Ecto neural progenitor cell (in vitro differentiated cells): ENCODE measurements at regions not wholly inside any gene's neighbourhood (a gene's known extent, or its start where the extent isn't known, plus 50 kb on each side); places are given as distances from the start of the nearest gene placed in this dataset.
"Not testable (repeated sequence)": the region's sequence is repeated elsewhere in the genome, so short reads cannot be mapped to it uniquely, and the experiment has no call there.

ENCODE experiments used
- DNase-seq: peaks from one replicate; pipeline ENCODE4 v3.0.0-alpha.2; 2018; ENCODE audit warnings: low spot score

GRCh38 chr5:14054965-14055963 lies 87.9 kb upstream of the TRIO start:
- DNase-seq = no peak

- no peak for DNase-seq
Observed at GRCh38 chr5:14054111-14054854, 88.9 kb upstream of the TRIO start.

DNA sequence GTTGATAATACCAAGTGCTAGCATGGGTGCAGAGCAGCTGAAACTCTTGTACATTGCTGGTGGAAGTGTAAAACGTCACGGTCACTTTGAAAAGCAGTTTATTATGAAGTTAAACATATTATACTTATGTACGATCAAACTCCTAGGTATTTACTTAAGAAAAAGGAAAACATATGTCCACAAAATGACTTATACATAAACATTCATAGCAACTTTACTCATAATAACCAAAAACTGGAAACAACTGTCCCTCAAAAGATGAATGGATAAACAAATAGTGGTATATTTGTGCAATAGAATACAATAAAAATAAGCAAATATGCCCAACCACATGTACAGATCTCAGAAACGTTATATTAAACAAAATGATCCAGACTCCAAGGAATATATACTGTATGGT lies 92.3 kb upstream of the TRIO start:
- DNase-seq = no peak

DNA sequence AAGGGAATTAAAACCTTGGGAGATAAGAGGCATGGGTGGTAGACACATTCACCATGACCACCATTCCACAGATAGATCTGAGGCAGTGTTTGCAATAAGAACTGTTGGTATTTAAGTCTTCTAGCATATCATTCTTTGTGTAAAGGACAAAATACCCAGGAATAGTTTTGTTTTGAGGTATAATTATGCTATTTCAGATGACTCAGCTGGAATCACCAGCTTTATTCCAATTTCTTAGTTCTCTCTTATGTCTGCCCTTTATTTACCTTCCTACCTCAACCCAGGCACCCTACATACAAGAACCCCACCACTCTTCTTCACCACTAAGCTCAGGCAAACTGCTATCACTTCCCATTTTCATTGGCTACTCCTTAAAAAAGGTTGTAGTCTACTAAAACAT lies 94.7 kb upstream of the TRIO start:
- no peak for DNase-seq

GRCh38 chr5:14041528-14042192 lies 97.2 kb upstream of the DNAH5 start:
- DNase-seq = no peak

- no peak for DNase-seq
Observed at GRCh38 chr5:14040542-14040941, 96.1 kb upstream of the DNAH5 start.

GRCh38 chr5:14039576-14039975 lies 95.1 kb upstream of the DNAH5 start:
- no peak for DNase-seq

GRCh38 chr5:14039063-14039462 lies 94.6 kb upstream of the DNAH5 start:
- no peak for DNase-seq

DNA sequence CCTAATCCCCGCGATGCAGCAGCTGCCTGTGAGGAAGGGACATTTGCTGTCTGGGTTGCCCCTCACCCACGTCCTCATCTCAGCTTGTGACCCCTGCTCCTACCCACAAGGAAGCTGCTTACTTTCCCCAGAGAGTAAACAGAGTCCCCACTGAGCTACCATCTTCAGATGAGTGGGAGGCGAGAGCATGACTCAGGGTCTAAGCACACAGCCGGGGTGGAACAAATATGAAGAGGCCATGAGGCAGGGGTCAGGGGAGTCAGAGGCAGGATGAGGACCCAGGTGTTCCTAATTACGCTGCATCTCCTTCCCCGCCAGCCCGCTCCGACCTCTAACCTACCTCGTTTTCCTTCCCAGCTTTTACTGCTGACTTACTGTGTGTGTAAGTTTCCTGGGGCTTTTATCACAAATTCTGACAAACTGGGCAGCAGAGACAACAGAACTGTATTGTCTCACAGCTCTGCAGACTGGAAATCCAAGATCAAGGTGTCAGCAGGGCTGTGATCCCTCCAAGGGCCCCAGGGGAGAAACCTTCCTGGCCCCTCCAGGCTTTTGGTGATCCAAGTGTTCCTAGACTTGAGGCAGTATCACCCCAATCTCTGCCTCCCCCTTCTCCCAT lies 94.0 kb upstream of the DNAH5 start:
- DNase-seq = no peak

- no peak for DNase-seq
Observed at GRCh38 chr5:14036947-14037346, 92.5 kb upstream of the DNAH5 start.

DNA sequence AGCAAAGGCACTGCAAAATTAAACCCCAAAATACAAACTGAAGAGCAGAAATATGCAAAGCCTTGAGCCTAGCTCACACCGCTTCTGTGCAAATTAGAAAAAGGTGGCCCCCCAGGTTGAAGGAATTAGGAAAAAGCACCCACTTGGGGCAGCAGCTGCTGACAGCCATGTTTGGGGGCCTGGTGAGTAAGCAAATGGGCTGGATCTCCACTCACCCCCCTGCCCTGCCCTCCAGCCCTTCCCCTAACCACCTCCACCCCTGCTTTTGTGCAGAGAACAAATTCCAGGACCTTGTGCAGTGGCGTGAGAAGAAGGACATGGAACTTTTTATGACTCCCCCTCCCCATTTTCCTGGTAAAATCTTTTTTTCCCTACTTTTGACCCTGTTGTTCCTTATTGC lies 92.0 kb upstream of the DNAH5 start:
- DNase-seq = no peak

- DNase-seq = no peak
Observed at GRCh38 chr5:14035859-14036503, 91.5 kb upstream of the DNAH5 start.

- DNase-seq = no peak
Observed at GRCh38 chr5:14034963-14035362, 90.5 kb upstream of the DNAH5 start.

GRCh38 chr5:14032918-14033317 lies 88.4 kb upstream of the DNAH5 start:
- no peak for DNase-seq

DNA sequence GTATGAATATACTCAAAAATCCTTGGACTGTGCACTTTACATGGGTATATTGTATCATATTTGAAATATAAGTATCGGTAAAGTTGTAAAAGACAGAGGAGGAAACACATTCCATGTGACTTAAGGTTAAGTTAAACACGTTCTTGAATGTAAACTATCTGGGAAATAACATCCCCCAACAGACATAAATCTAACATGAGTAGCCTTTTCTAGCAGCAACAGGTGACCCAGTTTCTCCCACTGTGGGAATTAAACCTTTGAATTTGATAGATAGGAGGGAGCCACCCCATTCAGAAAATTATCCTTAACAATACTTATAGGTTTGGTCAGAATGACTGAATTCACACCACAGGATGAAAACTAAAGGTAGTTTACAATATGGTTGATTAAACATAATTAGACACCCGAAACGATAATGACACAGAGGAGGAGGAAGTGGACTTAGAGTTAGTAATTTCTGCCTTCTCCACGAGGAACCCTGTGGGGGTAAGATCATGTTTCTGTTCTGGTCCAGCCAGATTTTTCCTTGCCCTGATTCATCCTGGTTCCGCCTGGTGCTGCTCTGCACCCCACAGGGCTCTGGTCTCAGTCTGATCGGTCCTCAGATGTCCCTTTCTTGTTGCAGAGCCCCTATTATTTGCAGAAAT lies 84.6 kb upstream of the DNAH5 start:
- DNase-seq = no peak

DNA sequence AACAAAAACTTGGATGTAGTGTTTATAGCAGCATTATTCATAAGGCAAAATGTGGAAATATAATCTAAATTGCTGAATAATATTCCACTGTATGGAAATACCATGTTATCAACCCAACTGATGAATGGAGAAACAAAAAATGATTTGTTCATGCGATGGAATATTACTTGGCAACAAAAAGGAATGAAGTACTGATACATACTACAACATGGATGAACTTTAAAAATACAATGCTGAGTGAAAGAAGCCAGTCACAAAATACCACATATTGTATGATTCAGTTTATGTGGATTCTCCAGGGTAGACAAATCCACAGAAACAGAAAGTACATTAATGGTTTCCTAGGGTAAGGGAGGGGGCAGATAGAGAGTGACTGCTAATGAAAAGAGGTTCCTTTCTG lies 83.7 kb upstream of the DNAH5 start:
- no peak for DNase-seq

GRCh38 chr5:14025569-14026286 lies 81.2 kb upstream of the DNAH5 start:
- DNase-seq = no peak

DNA sequence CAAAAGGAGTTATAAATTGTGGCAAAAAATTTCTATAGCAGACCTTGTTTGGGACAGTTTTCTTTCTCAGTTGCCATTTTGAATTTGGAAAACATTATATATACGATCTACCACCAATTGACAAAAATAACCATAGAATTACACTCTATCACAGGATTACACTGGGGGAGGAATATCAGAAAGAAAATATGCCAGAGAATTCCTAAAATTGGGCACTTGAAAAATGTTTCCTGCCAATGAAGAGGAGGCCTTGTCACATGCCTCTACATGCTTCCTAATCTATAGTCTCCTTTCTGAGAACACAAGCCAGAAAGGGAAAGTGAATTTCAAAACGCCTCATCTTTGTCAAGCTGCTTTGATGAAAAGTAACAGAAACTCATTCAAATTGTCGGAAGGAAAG lies 78.5 kb upstream of the DNAH5 start:
- DNase-seq = no peak

DNA sequence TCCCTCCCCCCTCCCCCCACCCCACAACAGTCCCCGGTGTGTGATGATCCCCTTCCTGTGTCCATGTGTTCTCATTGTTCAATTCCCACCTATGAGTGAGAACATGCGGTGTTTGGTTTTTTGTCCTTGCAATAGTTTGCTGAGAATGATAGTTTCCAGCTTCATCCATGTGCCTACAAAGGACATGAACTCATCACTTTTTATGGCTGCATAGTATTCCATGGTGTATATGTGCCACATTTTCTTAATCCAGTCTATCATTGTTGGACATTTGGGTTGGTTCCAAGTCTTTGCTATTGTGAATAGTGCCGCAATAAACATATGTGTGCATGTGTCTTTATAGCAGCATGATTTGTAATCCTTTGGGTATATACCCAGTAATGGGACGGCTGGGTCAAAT lies 76.5 kb upstream of the DNAH5 start:
- DNase-seq = not testable (repeated sequence)

- no peak for DNase-seq
Observed at GRCh38 chr5:14019768-14020290, 75.3 kb upstream of the DNAH5 start.
